ENCODE measurements at regions not wholly inside any gene's neighbourhood (a gene's known extent, or its start where the extent isn't known, plus 50 kb on each side); places are given as distances from the start of the nearest gene placed in this dataset.
A peak's percentile ranks its signal among the peaks of the same experiment; 100 is the strongest.

DNA sequence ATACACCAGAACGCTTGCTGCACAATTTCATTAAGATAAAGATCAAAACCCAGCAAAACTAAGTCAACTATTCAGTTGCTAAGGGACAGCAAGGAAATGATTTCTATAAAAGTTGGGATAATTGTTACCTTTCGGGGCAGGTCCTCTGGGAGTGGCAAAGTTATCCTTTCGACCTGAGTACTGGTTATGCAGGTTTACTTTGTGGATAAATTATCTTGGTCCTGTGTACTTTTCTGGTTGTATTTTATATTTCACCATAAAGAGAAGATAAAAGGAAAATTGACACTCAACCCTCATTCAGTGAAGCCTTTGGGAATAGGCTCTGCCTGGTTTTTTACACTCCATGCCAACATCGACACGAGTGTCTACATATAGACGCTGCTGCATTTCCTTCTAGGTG lies 146.5 kb downstream of the SYK start:
- TF ChIP-seq CTCF (conservative IDR thresholded peaks at IDR 0.05) (no peak), ZFX (IDR thresholded peaks at IDR 0.05) (no peak)
- no peak overlapping the region for H3K27ac ChIP-seq

GRCh38 chr9:90950600-90950999 lies 149.0 kb downstream of the SYK start:
- TF ChIP-seq CTCF (conservative IDR thresholded peaks at IDR 0.05): no peak
- TF ChIP-seq ZFX (IDR thresholded peaks at IDR 0.05): no peak
- no peak overlapping the region for H3K27ac ChIP-seq

GRCh38 chr9:90953200-90953599 lies 151.6 kb downstream of the SYK start:
- H3K27ac ChIP-seq: no peak overlapping the region
- no peak for TF ChIP-seq ZFX (IDR thresholded peaks at IDR 0.05)
- 0 out of 2 replicates have a peak, but pooled peaks have one; percentile 14 for TF ChIP-seq CTCF (conservative IDR thresholded peaks at IDR 0.05)

DNA sequence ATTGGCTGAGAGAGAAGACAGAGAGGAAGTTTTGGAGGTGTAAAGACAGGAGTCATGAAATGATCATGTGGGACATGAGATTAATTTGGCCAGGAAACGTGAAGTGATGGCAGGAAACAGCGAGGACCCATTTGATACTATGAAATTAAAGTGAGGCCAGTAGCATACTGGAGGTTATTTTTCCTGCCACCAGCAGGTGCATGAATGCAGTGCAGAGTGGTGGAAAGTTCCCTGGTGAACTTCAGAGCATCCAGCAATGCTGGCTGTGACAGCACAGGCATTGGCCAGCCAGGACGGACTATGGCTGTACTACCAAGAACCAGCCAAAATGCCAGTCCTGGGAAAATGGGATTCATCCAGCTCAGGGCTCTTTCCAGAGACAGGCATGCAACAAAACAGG lies 152.2 kb downstream of the SYK start:
- TF ChIP-seq ZFX (IDR thresholded peaks at IDR 0.05): no peak
- no peak for TF ChIP-seq CTCF (conservative IDR thresholded peaks at IDR 0.05)
- H3K27ac ChIP-seq: no peak overlapping the region

- TF ChIP-seq CTCF (conservative IDR thresholded peaks at IDR 0.05) (no peak), ZFX (IDR thresholded peaks at IDR 0.05) (no peak)
These were observed 154.6 kb downstream of the SYK start for GRCh38 chr9:90956026-90956810.

DNA sequence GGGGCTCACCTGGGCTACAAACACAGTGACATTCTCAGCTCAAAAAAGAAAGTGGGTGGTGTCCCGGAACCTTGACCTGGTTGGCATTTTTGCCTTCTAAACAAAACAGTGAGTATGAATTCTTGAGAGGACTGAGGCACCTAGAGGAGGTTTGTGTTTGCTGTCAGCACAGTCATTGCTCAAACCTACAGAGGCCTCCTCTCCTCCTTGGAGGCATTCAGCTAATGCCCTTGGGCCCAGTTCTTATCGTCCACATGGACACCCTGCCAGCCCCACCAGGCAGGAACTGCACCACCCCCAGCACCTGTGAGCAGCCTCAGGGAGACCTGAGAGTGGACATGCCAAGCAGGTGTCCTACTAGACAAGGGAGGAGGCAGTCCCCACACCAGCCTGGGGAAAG lies 156.7 kb downstream of the SYK start:
- no peak overlapping the region for H3K27ac ChIP-seq
- TF ChIP-seq CTCF (conservative IDR thresholded peaks at IDR 0.05): no peak
- TF ChIP-seq ZFX (IDR thresholded peaks at IDR 0.05): no peak

More at GRCh38 chr9:90956026-90956810, 154.6 kb downstream of the SYK start:
- no peak overlapping the region for H3K27ac ChIP-seq

DNA sequence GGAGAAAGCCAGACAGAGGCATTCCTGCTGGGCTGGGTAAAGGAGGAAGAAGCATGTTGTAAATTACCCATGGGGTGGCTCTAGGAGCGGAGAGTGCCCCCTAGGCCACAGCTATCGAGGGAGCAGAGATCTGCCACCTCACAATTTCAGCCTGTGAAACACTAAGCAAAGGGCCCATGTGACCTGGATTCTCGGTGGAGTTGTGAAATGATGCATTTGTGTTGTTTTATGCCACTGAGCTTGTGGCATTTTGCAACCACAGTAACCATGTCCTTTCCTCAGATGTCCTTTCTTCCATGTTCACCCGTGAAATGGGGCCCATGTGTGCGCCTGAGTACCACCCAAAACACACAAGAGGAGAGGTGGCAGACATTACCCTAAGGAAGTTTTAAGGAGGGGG lies 159.3 kb downstream of the SYK start:
- TF ChIP-seq CTCF (conservative IDR thresholded peaks at IDR 0.05) (no peak), ZFX (IDR thresholded peaks at IDR 0.05) (no peak)
- no peak overlapping the region for H3K27ac ChIP-seq
